ENCODE measurements at regions not wholly inside any gene's neighbourhood (a gene's known extent, or its start where the extent isn't known, plus 50 kb on each side); places are given as distances from the start of the nearest gene placed in this dataset.
A peak's percentile ranks its signal among the peaks of the same experiment; 100 is the strongest.

DNA sequence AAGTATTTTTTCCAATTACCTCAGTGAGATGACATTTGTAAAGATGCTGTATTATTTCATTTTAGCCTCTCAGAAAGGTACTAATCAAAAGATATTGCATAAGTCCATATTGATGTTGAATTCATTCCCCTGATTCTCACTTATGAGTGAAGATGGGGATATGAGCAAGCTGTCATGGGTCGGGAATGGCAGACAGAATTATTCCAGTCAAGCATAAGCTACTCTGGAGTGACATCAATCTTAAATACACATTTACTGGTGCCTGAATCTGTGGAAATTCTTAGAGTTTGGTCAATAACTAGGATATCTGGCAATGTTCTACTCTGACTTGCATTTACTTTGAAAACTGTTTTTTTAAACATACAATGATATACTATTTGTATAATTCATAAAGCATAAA lies 283.8 kb upstream of the PCDH7 start:
- no peak for DNase-seq (ENCODE audit: low read depth)

DNA sequence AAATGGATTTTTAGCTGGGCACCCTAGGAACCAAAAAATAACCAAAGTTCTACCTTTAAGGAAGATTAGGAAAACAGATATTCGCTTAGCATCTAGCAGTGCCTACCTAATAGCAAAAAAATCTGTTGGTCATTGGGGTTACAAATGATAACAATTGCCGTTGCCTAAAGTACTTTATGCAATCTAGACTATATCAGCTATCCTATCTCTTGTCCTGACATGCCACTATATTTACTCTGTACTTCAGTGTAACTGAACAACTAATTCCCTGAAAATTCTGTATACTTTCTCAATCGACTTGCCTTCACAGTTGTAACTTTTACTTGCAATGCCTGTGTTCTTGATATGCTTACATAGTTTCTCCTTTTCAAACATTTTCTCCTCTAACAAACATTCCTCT lies 282.9 kb upstream of the PCDH7 start:
- no peak for DNase-seq (ENCODE audit: low read depth)

DNA sequence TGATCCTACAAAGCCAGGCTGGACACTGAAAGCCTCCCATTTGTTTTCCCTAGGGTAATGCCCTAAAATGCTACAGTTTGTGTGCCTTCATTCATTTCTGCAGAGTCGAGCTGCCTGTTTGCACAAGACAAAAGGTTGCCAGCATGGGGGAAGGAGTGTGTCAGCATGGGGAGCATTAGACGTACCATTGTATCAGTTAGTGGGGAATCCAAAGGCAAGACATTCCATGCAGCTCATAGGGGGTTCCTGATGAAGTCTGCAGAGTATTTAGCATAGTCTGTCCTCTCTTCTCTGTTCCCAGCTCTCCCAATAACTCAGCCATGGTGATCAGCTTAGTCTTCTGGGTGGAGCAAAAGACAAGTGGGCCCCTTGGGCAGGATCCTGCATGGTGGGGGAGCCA lies 276.9 kb upstream of the PCDH7 start:
- no peak for DNase-seq (ENCODE audit: low read depth)

DNA sequence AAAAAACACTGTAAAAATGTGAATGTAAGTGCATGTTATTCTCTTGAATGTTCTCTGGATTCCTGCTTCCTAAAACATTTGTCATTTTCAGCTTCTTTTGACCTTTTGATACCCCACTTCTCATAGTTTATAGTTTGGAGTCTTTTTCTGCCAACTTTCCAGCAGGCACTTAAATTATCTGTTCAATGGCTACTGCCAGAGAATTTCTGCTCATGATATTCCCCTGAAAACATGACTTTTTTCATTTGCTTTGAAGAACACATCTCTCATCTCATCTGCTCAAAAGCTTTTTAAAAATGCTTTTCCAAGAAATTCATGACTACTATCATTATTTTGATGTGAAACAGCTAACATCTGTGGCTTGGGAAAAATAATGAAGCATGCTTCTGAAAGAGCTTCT lies 269.7 kb upstream of the PCDH7 start:
- DNase-seq (ENCODE audit: low read depth): no peak

DNA sequence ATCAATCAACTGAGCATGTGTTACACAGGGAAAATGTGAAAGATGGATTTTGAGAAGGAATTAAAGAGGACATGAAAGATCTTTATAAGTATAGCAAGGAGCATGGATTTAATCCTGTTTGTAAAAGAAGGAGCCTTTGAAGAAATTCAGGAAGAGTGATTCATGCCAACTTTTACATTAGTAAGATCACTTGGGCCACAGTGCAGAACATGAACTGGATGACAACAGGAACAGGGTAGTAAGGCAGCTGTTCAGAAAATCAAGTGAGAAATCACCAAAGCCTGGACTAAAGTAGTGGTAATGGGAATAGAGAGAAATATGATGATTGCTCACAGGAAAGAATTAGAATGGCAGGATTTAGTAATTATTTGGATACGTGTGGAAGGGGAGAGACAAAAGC lies 265.7 kb upstream of the PCDH7 start:
- no peak for DNase-seq (ENCODE audit: low read depth)

DNA sequence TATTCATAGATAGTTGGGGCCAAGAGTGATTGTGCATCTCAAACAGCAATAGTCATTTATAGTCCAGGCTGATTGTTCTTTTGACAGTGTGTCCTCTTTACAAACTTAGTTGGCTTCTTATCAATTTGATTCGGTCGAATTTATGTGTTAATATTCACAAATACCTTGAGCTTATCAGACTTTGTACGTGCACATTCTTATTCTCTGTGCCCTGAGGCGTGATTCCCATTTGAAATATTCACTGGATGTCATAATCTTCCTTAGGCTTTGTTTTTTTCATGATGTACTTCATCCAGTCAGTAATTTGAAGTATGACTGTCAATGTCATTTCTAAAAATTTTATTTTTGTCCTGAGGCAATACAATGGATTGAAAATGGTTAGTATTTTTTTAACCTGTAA lies 263.5 kb upstream of the PCDH7 start:
- no peak for DNase-seq (ENCODE audit: low read depth)

DNA sequence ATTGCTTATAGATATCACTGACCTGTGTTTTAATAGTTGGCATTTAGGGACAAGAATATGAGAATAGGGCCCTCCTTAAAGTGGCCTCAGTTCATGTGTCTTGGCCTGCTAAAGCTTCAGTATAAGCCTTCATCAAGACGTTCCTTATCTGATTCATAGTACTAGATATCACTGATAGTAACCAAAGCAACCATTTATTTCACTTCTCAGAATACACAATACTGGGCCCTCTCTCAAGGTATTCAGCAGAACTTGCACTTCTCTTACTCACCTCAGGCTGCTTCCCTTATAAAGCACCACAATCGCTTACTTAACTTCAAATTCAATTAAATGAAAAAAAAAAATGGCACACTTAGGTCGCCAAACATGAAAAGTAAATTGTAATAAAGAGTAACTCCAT lies 259.4 kb upstream of the PCDH7 start:
- DNase-seq (ENCODE audit: low read depth): no peak

DNA sequence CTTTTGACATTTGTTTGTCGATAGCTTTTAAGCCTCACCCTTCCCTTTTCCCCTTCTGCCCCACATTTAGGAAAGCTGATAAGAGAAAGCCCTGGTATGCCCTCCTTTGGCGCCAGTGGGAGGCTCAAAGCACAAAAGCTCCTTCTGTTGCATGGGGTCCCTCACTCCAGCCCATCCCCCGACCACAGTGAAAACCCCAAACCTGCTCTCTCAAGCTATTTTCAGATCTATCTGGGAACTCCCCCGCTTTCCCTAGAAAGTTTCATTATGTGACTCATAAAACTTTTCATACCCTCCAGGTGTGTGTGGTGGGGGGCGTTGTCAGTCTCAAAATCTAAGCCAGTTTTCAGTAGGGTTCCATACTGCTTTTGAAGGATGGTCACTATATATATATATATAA lies 259.0 kb upstream of the PCDH7 start:
- no peak for DNase-seq (ENCODE audit: low read depth)

DNA sequence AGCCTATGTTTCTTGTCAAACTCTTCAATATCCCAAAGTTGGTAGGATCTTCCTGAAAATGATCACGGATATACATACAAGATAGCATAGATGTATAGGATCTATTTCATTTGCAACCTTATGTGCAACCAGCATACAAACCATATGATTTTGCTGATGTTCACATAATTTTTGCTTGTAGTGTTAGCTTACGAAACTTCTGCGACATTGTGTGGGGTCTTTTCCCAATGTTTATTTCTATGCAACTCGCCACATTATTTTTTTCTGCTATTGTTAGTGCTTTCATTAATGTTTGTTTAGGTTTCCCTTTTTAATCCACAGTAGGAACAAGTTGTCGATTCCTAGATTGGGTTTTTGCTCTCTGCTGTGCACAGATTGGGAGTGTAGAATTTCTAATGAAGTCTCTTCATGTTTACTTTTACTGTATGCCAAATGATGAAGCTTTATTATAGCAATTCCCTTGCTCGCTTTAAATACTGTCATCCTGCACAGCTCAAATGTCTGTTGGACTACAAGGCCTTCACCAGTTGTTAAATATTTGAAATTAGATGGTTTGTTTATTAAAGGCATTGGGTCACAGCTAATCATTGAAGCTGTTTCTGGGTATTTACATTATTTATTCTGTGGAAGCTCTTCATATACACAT lies 257.6 kb upstream of the PCDH7 start:
- no peak for DNase-seq (ENCODE audit: low read depth)

DNA sequence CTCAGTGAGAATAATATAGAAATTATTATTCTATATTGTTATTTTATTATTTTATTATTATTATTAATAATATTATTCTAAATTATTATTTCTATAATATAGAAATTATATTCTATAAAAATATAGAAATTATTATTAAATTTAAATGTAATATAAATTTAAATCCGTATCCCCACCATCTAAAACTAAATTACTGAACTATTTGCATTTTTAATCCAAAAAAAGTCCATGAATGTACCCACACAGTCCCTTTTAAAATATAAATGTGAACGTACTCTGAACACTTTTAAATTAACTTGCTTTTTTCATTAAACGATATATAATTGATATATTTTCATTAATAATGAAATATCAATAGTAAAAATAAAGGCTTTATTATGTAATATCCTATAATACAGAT lies 248.3 kb upstream of the PCDH7 start:
- no peak for DNase-seq (ENCODE audit: low read depth)

DNA sequence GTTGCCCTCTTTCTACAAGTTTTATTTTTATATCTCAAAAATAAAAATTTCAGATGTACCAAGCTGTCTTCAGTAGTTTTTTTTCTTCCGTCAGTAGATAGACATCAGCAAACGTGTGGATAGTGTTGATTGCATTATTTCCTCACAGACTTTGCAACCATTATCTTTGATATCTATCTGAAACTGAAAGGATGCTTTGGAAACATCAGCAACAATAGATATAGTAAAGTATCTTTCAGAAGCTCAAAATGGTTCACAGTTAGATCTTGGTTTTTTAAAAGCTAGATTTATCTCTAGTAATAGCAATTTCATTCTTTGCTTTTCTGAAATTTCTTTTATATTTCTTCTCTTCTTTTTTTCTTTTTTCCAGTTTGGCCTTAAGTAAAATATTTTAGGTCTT lies 246.9 kb upstream of the PCDH7 start:
- DNase-seq (ENCODE audit: low read depth): no peak

DNA sequence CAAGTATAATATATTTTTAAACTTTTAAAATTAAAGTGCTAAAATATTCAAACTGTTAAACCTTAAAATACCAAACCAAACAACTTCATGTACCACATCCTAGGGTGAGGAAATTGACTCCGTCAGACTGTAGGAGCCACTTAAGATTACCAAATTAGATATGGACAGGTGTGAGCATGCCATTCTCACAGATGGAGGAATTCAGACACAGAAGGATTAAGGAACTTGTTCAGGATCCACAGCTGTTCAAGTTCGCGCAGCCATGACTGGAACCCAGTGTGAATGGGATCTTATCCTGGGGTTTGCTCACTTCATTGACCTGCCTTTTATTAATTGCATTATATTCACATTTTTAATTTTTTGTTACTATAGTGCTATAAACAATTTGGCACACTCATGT lies 224.9 kb upstream of the PCDH7 start:
- no peak for DNase-seq (ENCODE audit: low read depth)

DNA sequence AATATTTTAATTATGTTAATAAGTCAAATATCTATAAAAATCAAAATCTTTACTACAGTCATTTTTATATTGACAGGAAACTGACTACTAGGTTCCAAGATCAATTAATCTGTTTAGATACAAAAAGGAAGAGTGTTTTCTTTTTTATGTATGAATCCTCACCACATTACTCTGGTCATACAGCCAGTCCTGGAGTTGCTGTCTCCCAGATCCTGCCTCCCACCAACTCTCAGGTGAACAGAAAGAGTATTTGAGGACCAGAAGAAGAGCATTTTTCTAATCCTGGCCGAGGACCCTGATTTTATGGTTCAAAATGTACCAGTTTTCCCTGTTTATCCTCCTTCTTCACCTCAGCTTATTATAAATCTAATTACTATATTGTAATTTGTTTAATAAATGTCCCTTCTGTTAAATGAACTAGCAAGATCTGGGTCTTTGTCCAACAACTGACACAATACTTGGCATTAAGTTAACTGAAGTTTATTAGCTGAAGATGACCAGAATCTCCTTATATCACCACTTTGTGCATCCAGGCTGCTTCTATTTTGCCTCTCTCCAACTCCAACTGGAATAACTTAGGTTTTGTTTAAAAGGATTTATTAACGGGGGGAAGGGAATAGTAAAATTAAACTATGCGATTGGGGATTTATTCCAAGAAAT lies 224.4 kb upstream of the PCDH7 start:
- no peak for DNase-seq (ENCODE audit: low read depth)

DNA sequence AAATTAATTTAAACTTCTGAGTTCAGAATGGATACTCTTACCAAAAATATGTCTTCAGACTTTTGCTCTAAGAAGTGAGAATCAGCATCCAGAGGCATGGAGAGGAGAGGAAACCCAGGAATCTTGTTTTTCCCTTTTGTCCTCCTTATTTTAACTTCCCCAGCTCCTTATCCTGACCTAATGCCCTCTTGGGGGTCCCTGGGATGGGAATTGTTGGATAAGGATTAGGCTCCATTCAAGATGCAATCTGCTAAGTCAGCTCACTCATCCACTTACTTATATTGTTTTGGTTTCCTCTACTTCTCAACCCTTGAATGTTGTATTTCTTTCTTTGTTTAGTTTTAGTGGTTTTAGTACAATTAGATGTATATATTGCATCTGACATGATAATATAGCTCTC lies 208.4 kb upstream of the PCDH7 start:
- no peak for DNase-seq (ENCODE audit: low read depth)

DNA sequence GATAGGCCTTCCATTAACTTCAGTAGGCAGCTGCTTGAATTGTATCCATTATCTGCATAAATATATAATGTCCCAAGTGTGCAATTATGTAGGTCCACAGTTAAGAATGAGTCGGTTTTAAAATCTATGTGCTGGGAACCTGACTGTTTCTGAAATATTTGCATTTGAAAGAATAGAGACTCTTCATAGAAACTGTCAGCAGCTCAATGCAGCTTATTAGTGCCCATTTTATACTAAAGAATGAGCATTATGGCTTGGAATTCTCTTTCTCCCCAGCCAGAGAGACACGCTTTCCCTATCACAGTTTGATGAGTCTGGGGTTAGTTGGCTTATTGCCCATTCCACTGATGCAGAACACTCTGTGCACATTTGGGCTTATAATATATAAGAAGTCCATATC lies 202.0 kb upstream of the PCDH7 start:
- no peak for DNase-seq (ENCODE audit: low read depth)

DNA sequence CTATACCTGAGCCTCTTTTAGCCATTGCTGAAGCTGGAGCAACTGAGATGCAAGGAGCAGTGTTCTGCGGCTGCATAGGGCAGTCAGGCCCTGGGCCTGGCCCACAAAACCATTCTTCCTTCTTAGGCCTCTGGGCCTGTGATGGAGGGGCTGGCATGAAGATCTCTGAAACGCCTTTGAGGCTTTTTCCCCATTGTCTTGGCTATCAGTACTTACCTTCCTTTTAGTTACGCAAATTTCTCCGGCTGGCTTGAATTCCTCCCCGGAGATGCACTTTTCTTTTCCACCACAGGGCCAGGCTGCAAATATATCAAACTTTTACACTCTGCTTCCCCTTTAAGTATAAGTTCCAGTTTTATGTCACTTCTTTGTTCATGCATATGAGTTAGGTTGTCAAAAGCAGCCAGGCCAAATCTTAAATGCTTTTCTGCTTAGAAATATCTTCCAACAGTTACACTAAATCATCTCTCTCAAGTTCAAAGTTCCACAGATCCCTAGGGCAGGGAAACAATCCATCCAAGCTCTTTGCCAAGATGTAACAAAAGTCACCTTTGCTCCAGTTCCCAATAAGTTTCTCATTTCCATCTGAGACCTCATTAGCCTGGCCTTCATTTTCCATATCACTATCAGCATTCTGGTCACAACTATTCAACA lies 194.4 kb upstream of the PCDH7 start:
- no peak for DNase-seq (ENCODE audit: low read depth)

DNA sequence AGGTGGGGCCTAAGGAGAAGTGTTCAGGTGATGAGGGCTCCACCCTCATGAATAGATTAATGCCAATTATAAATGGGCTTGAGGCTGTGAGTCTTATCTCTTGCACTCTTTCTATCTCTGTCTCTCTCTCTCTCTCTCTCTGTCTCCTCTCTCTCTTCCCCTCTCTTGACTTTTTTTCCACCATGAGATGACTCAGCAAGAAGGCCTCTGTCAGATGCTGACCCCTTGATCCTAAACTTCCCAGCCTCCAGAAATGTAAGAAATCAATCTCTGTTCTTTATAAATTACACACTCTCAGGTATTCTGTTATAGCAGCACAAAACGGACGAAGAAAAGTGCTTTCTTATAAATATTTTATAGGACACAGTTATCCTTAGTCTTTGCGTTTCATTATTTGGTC lies 184.9 kb upstream of the PCDH7 start:
- DNase-seq (ENCODE audit: low read depth): no peak

DNA sequence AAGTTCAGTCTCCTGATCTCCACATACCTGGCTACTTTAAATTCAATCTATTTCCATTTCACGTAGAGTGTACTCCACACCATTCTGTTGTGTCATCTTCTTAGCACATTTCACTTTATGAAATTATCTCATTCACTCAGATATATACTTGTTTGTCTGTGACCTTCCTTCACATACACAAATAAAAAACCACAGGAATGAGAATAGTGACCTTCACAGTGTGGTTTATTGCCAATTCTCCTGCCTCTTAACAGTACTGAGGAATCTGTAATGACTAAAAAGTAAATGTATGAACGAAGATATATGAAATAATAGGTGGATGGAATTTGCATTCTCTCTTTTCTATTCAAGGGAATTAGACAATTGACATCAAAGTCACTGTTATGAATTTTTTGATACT lies 183.9 kb upstream of the PCDH7 start:
- no peak for DNase-seq (ENCODE audit: low read depth)

DNA sequence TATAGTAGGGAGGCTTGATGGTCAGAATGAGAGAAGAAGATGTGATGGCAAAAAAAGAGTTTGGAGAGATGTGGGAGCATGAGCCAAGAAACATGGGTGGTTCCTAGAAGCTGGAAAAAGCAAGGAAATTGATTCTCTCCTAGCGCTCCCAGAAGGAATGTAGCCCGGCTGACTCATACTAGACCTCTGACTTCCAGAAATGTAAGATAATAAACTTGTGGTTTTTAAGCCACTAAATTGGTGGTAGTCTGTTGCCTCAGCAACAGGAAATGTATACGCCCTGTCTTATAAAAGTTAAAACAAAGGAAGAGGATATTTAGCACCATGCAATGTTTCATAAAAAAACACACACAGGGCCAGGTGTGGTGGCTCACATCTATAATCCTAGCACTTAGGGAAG lies 182.7 kb upstream of the PCDH7 start:
- DNase-seq (ENCODE audit: low read depth): peak; percentile 9

DNA sequence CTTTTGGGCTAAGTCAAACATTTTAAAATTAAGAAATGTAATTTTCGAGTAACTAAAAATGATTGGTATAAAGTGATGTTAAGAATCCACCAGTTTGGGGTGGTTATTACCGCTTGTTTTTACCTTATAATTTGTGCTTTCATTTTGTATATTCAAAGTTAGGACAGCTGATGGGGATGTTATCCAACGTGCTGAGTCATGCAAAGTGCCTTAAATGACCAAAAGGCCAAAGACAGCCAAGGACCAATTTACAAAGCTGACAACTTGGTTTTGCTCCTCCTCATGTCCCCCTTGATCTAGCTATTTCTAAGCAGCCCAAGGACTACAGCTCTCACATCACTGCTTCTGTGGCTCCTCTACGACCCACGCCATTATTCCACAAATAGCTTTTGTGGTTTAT lies 181.4 kb upstream of the PCDH7 start:
- DNase-seq (ENCODE audit: low read depth): no peak

DNA sequence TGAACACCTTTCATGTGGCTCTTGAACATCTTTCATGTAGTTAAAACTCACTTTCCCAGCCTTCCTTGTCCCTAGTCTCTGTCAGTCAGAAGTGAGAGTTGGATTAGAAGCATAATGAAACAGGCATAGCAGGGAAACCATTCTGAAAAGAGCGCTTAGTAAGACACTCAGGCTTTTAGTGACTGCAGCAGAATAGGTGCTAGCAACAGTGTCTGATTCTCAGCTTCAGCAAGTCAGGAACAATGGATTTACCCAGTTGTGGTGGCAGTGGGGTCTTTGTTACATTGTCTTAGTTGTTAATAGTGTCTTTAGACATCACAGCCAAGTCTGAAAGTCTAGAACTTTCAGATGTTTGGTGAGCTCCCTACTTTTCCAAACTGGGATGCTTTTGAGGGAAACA lies 177.1 kb upstream of the PCDH7 start:
- no peak for DNase-seq (ENCODE audit: low read depth)

DNA sequence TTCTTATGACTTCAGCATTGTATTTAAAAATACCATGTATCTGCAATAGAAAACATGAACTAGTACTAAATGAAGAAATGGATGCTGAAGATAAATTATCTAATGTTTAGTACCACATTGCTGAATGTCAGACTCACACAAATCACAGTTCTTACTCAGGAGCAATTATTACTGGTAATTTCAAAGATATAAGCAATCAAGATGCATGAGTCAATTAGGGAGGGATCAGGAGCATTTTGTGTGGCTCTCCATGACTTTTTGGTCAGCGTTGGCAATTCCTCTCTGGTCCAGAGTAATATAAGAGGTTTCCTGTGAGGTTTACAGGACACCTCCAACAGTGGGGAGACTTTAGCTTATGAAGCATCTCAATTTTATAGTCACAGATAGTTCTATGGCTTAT lies 167.0 kb upstream of the PCDH7 start:
- no peak for DNase-seq (ENCODE audit: low read depth)

DNA sequence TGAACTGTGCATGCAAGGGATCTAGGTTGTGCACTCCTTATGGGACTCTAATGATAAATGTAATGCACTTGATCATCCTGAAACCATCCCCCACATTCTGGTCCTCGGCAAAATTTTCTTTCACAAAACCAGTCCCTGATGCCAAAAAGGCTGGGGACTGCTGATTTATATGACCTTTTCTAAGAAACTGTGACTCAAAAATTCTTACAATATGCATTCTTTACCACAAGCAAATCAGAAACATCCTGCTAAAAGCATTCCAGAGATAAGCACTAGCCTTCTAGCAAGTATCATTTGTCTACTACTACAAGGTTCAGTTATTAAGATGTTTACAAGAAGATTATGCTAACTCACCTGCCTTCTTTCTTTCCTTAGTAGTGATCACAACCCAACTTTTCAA lies 166.5 kb upstream of the PCDH7 start:
- no peak for DNase-seq (ENCODE audit: low read depth)
